GM23338 (cell line): ENCODE measurements at regions not wholly inside any gene's neighbourhood (a gene's known extent, or its start where the extent isn't known, plus 50 kb on each side); places are given as distances from the start of the nearest gene placed in this dataset.

Experiments
- ATAC-seq: fragments of 200-7000 bp; cut with Tn5 transposase; 3 replicates; pipeline ENCODE4 v1.9.1; 2020
- DNase-seq: peaks from one replicate; pipeline ENCODE4 v3.0.0-alpha.2; 2015; ENCODE audit warnings: low spot score
- H2AFZ ChIP-seq: fragments of 200-600 bp; sonication (generic); 2 replicates; pipeline ENCODE4 v1.8.0; 2016; ENCODE audit warnings: antibody characterized with exemption, mild to moderate bottlenecking, moderate library complexity
- H3F3A ChIP-seq: fragments of 200-600 bp; sonication (generic); replicated peaks from 2 replicates; pipeline ENCODE4 v1.8.0; 2017; ENCODE audit warnings: antibody characterized with exemption, mixed run types, low read depth
- H3K27ac ChIP-seq: fragments of 200-600 bp; sonication (generic); 2 replicates; pipeline ENCODE4 v1.6.1; 2016; ENCODE audit warnings: low read depth
- H3K27me3 ChIP-seq: fragments of 200-600 bp; sonication (generic); 2 replicates; pipeline ENCODE4 v1.8.0; 2016; ENCODE audit warnings: mild to moderate bottlenecking, mixed run types, moderate library complexity; ENCODE audit not compliant: insufficient read depth
- H3K36me3 ChIP-seq: fragments of 200-600 bp; sonication (generic); 2 replicates; pipeline ENCODE4 v1.8.0; 2016; ENCODE audit warnings: mild to moderate bottlenecking; ENCODE audit not compliant: insufficient read depth
- H3K4me1 ChIP-seq: fragments of 200-600 bp; sonication (generic); 2 replicates; pipeline ENCODE4 v1.8.0; 2016; ENCODE audit warnings: mild to moderate bottlenecking, moderate library complexity; ENCODE audit not compliant: insufficient read depth
- H3K4me2 ChIP-seq: fragments of 200-600 bp; sonication (generic); 2 replicates; pipeline ENCODE4 v1.7.1; 2017; ENCODE audit warnings: mixed run types
- H3K4me3 ChIP-seq: fragments of 200-600 bp; sonication (generic); 2 replicates; pipeline ENCODE4 v1.6.1; 2016; ENCODE audit warnings: mixed run types
- H3K79me2 ChIP-seq: fragments of 200-600 bp; sonication (generic); replicated peaks from 2 replicates; pipeline ENCODE4 v1.8.0; 2017; ENCODE audit warnings: mild to moderate bottlenecking; ENCODE audit not compliant: insufficient read depth
- H3K9me2 ChIP-seq: fragments of 200-600 bp; sonication (generic); 2 replicates; pipeline ENCODE4 v1.8.0; 2017; ENCODE audit not compliant: insufficient read depth
- H4K20me1 ChIP-seq: fragments of 200-600 bp; sonication (generic); replicated peaks from 2 replicates; pipeline ENCODE4 v1.8.0; 2017; ENCODE audit warnings: mild to moderate bottlenecking; ENCODE audit not compliant: insufficient read depth
- H3K27ac Mint-ChIP-seq: 2 replicates; pipeline ENCODE4 v1.8.0; 2020; ENCODE audit warnings: inconsistent platforms, mild to moderate bottlenecking, moderate library complexity, mixed read lengths
- H3K27me3 Mint-ChIP-seq: 3 replicates; pipeline ENCODE4 v1.8.0; 2022; ENCODE audit warnings: low read depth, mild to moderate bottlenecking, moderate library complexity, mixed read lengths, inconsistent platforms; ENCODE audit not compliant: insufficient read depth, poor library complexity
- H3K36me3 Mint-ChIP-seq: 3 replicates; pipeline ENCODE4 v1.8.0; 2021; ENCODE audit warnings: low read depth, mild to moderate bottlenecking, inconsistent platforms, moderate library complexity, mixed read lengths
- H3K4me1 Mint-ChIP-seq: 3 replicates; pipeline ENCODE4 v1.8.0; 2020; ENCODE audit warnings: mild to moderate bottlenecking, inconsistent platforms, mixed read lengths
- H3K4me3 Mint-ChIP-seq: 3 replicates; pipeline ENCODE4 v1.8.0; 2021; ENCODE audit warnings: moderate library complexity, mild to moderate bottlenecking, inconsistent platforms, mixed read lengths
- H3K9me3 Mint-ChIP-seq: 3 replicates; pipeline ENCODE4 v1.8.0; 2020; ENCODE audit warnings: moderate library complexity, mild to moderate bottlenecking, inconsistent platforms, mixed read lengths
- CREB1 ChIP-seq: fragments of 250-450 bp; sonication (Bioruptor Pico); IDR thresholded peaks from 2 replicates; pipeline ENCODE4 v1.5.0; 2020; ENCODE audit warnings: low read depth, mild to moderate bottlenecking, moderate library complexity
- CTCF ChIP-seq, 2 experiments: fragments of 200-600 bp in 1 of 2; sonication (generic) in 1 of 2; conservative IDR thresholded peaks; 2 replicates each; pipeline versions ENCODE4 v1.5.1 to v1.6.1; 2016 to 2017; ENCODE audit warnings: antibody characterized with exemption in 2 of 2, low read depth in 2 of 2, mild to moderate bottlenecking in 2 of 2, moderate library complexity in 1 of 2
- ETS1 ChIP-seq: IDR thresholded peaks from 2 replicates; pipeline ENCODE4 v1.6.1; 2016; ENCODE audit warnings: antibody characterized with exemption
- EZH2 ChIP-seq: fragments of 200-600 bp; sonication (generic); IDR thresholded peaks from one replicate; pipeline ENCODE4 v1.8.0; 2017; ENCODE audit warnings: antibody characterized with exemption, mild to moderate bottlenecking, low read depth; ENCODE audit not compliant: unreplicated experiment
- EZH2phosphoT487 ChIP-seq: fragments of 200-600 bp; sonication (generic); IDR thresholded peaks from one replicate; pipeline ENCODE4 v1.8.1; 2018; ENCODE audit warnings: antibody characterized with exemption; ENCODE audit not compliant: unreplicated experiment
- JUNB ChIP-seq: IDR thresholded peaks from one replicate; pipeline ENCODE4 v1.6.1; 2016; ENCODE audit warnings: antibody characterized with exemption; ENCODE audit not compliant: unreplicated experiment
- NANOG ChIP-seq: IDR thresholded peaks from 2 replicates; pipeline ENCODE4 v1.6.1; 2016; ENCODE audit warnings: antibody characterized with exemption, borderline replicate concordance
- POLR2AphosphoS5 ChIP-seq: IDR thresholded peaks from 2 replicates; pipeline ENCODE4 v1.6.1; 2016; ENCODE audit warnings: antibody characterized with exemption, low read depth
- REST ChIP-seq: IDR thresholded peaks from one replicate; pipeline ENCODE4 v1.6.1; 2018; ENCODE audit warnings: antibody characterized with exemption; ENCODE audit not compliant: unreplicated experiment
- STAT1 ChIP-seq: IDR thresholded peaks from one replicate; pipeline ENCODE4 v1.6.1; 2016; ENCODE audit warnings: antibody characterized with exemption; ENCODE audit not compliant: unreplicated experiment
- ZNF114 ChIP-seq: fragments of 250-450 bp; sonication (Bioruptor Pico); IDR thresholded peaks from 2 replicates; pipeline ENCODE4 v1.5.0; 2020; ENCODE audit warnings: mild to moderate bottlenecking, moderate library complexity
- ZNF331 ChIP-seq: fragments of 250-450 bp; sonication (Bioruptor Pico); IDR thresholded peaks from 2 replicates; pipeline ENCODE4 v1.5.0; 2020; ENCODE audit warnings: low read depth, mild to moderate bottlenecking, moderate library complexity
- ZNF462 ChIP-seq: fragments of 250-450 bp; sonication (Bioruptor Pico); IDR thresholded peaks from 2 replicates; pipeline ENCODE4 v1.5.0; 2020; ENCODE audit warnings: mild to moderate bottlenecking, moderate library complexity

- ATAC-seq = no peak
- Histone ChIP-seq H3K27me3 (no peaks in the 10 kb centered on the region), H3F3A (no peaks in the 10 kb centered on the region), H3K4me2 (no peak overlapping the region), H3K4me1 (no peaks in the 10 kb centered on the region), H3K79me2 (no peaks in the 10 kb centered on the region), H4K20me1 (no peaks in the 10 kb centered on the region), H3K27ac (no peak overlapping the region), H3K4me3 (no peak overlapping the region), H2AFZ (no peak overlapping the region), H3K9me2 (no peaks in the 10 kb centered on the region), H3K36me3 (no peaks in the 10 kb centered on the region)
- Mint-ChIP-seq H3K27ac (no peak overlapping the region), H3K27me3 (peaks cover 5% of the 10 kb centered on the region), H3K4me3 (no peak overlapping the region), H3K36me3 (no peaks in the 10 kb centered on the region), H3K9me3 (no peaks in the 10 kb centered on the region), H3K4me1 (peaks cover 4% of the 10 kb centered on the region; the same call in 2 of the 3 replicates)
- TF ChIP-seq JUNB (no peak), REST (no peak), ETS1 (no peak), ZNF462 (CRISPR knock-in tag) (no peak), CREB1 (CRISPR knock-in tag) (no peak), POLR2AphosphoS5 (no peak), EZH2 (no peak), NANOG (no peak), ZNF114 (no peak), STAT1 (no peak), EZH2phosphoT487 (no peak), CTCF (conservative IDR thresholded peaks at IDR 0.05; ENCODE audit: low read depth in 2 of 2) (no peak), ZNF331 (CRISPR knock-in tag) (no peak)
- no peak for DNase-seq
Observed at GRCh38 chr9:105841562-105841961, 147.2 kb downstream of the TMEM38B start.
